ENCODE measurements at regions not wholly inside any gene's neighbourhood (a gene's known extent, or its start where the extent isn't known, plus 50 kb on each side); places are given as distances from the start of the nearest gene placed in this dataset.

DNA sequence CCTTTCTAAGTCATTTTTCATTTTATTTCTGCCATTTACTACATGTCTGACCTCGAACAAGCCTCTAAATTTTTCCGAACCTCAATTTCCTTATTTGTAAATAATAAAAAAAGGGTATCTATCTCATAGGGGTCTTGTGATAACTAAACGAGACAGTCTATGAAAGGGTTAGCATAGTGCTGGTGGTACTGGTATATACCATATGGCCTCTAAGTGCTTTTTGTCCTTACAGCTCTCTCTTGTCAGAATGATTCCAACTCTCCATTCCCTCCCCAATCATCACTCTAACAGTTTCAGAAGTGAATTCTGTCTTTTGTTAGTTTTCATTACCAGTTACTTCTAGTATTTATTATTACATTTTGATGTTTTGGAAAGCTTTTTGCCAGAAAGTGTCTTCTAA, 85.5 kb upstream of the ACTBL2 start:
- no peak for TF ChIP-seq POLR2A (IDR thresholded peaks at IDR 0.05; ENCODE audit: extremely low read depth, insufficient read length)
- TF ChIP-seq CTCF (IDR thresholded peaks at IDR 0.05; ENCODE audit: low read depth, low read length), result no peak
